GM18868 (cell line): ENCODE measurements at regions not wholly inside any gene's neighbourhood (a gene's known extent, or its start where the extent isn't known, plus 50 kb on each side); places are given as distances from the start of the nearest gene placed in this dataset.

ENCODE experiments used
- ATAC-seq: cut with Tn5 transposase; IDR thresholded peaks from one replicate; pipeline ENCODE4 v1.9.1; 2021; ENCODE audit warnings: mild to moderate bottlenecking, moderate library complexity; ENCODE audit not compliant: unreplicated experiment

DNA sequence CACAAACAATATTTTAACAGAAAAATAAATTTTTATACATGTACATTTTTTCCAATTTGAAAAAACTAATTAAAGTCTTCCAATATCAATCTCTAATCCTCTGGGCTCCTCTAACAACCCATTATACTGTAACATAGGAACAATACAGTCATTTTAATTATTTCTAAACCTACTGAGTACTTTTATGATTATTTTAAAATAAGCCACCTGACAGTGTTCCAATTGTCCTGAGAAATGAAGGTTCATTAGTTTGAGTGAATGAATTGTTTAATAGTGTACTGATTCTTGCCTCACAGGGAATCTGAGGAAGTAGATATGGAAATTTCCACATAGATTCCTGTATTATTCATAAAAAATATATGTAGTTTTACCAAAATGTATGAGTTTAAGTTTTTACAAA, 123.1 kb upstream of the EYS start:
- no peak for ATAC-seq

DNA sequence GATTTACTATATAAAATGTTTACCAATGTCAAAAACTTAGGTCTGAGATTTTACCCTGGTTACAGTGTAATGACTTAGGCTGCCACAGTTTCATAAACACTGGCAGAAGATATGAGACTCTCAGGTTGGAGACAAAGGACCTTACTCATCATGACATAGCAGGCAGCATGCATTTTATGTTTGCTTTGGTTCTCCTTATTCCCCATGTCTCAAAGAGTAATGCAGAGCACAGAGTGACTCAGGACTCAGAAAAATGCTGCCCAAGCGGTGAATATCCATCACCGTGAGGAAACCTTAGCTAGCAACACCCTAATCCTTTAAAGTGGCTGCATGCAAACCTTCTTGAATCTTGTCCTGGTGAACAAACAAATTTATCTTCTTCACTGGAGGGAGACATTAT, 112.1 kb upstream of the EYS start:
- ATAC-seq: no peak

- ATAC-seq: no peak
Measured at GRCh38 chr6:65818576-65818975, 111.5 kb upstream of the EYS start.

- ATAC-seq: no peak
Measured at GRCh38 chr6:65816991-65817390, 110.0 kb upstream of the EYS start.

DNA sequence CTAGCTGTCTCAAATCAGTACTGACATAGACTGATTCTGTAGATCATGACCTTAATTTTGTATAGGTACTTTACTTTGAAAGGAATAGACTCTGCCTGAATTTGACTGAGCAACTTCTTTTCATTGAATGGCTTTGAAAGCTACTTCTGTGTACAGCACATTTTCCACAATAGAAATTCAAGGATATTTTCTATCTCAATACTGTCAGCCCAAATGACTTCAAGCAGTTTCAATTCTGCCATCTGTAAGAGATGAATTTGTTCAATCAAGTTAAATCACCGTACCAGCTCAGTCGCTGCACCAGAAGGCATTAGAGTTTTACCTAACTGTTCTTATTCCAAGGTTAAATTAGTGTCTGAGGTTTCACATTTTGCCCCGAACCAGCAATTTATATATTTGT, 107.0 kb upstream of the EYS start:
- ATAC-seq: no peak

- no peak for ATAC-seq
Measured at GRCh38 chr6:65803186-65803585, 96.2 kb upstream of the EYS start.

GRCh38 chr6:65799389-65799788, 92.4 kb upstream of the EYS start:
- ATAC-seq: no peak

GRCh38 chr6:65798280-65799014, 91.4 kb upstream of the EYS start:
- ATAC-seq: no peak

GRCh38 chr6:65790666-65791065, 83.6 kb upstream of the EYS start:
- ATAC-seq: no peak

DNA sequence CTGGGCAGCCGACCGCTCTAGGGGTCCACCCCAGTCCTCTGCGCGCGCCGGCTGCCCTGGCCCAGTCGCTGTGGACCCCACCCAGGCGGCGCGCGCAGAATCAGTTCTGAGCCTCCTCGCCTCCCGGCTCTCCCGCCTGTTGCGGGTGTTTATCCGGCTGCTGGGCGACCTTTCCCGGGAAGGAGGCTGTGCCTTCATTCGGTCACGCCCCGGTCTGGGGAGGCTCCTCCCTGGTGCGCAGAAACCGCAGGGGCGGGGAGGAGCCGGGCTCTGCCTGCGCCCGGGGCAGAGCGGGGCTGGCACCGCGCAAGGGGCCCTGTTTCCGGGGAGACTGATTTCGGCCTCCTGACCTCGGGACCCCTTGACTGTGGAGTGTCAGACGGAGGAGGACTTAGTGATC, 80.8 kb upstream of the EYS start:
- ATAC-seq: no peak

DNA sequence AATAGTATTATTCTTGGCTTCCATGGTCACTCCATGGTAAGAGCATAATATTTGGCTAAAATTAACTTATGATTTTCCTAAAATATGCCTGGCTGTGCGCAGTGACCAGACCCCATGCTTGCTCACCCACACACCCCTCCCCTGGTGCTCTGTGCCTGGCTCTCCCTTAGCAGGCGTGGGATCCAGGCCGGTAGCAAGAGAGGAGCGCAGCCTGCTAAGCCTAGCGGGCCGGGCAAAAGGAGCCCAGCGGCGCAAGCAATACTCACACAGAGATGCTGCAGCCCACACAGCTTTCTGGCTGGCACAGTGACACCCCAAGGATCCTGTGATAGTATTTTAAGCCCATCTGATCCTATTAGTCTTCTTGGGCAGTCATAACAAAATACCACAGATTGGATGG, 79.8 kb upstream of the EYS start:
- no peak for ATAC-seq

DNA sequence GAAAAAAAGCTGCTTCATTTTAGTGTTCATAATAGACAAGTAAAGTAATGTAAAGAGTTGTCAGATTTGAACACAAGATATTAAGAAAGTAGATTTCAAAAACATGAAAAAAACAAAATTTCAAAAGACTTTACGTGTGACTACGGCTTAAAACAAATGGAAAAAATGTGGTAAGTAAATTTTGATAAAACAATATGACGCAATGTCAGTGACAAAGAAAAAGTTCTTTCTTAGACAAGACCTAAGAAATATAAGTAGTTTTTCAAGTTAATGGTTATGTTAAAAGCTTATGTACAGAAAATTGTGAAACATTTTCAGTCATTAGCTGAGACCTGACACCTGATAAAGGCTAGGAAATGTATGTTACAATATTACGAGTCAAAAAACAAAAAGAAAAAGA, 73.7 kb upstream of the EYS start:
- no peak for ATAC-seq

- ATAC-seq: no peak
Measured at GRCh38 chr6:65776332-65776731, 69.3 kb upstream of the EYS start.

- ATAC-seq: no peak
Measured at GRCh38 chr6:65771946-65772345, 64.9 kb upstream of the EYS start.

DNA sequence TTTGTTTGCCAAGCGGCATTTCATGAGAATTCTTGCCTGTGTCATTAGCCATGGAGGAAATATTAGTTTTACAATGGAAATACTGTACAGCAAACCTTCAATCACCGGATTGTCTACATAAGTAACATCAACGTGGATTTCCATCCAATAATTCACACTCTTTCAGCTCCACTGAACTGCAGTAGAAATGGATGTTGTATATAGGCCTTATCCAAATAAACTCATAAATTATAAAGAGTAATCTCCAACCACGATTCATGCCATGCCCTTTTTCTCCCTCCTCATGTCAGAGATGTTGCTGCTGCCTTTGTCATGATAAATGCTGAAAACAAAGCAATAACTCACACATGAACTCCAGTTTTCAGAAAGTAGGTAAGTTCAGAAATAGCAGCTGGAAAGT, 54.9 kb upstream of the EYS start:
- no peak for ATAC-seq

DNA sequence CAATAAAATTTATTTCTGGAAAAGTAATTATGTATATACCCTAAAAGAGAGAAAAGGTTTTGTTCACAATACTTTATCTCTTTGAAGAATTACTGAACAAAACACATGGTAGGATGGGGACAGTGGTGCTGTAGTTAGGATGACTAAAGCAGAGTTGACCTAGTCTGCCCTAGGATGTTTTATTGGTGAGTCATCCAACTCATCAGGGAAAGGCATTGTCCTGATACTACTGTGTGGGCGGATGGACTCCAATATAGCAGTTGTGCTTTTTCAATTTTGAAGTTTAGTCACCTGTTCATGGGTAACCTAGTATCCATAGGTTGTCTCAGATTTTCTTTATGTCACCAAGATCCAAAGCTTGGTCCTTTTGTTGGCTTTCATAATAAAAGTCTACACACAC, 53.3 kb upstream of the EYS start:
- no peak for ATAC-seq
